OCI-LY3 (cell line): ENCODE measurements at regions not wholly inside any gene's neighbourhood (a gene's known extent, or its start where the extent isn't known, plus 50 kb on each side); places are given as distances from the start of the nearest gene placed in this dataset.

Experiments
- H2AFZ ChIP-seq: fragments of 200-600, 300-600 bp; shearing (Covaris generic); 2 replicates; pipeline ENCODE4 v1.6.0; 2014; ENCODE audit warnings: antibody characterized with exemption, low read depth, low read length
- H3K27ac ChIP-seq: fragments of 200-600, 300-600 bp; sonication (generic); 2 replicates; pipeline ENCODE4 v1.5.1; 2014; ENCODE audit warnings: mild to moderate bottlenecking, low read length, moderate library complexity, mixed read lengths
- H3K27me3 ChIP-seq: fragments of 200-600, 300-600 bp; sonication (generic); 2 replicates; pipeline ENCODE4 v1.6.1; 2014; ENCODE audit warnings: low read depth, low read length, mixed read lengths
- H3K36me3 ChIP-seq: fragments of 200-600, 300-600 bp; sonication (generic); replicated peaks from 2 replicates; pipeline ENCODE3; 2014; ENCODE audit warnings: low read depth, low read length, mixed read lengths
- H3K4me1 ChIP-seq: fragments of 300-600, 200-600 bp; sonication (generic); 2 replicates; pipeline ENCODE4 v1.6.1; 2014; ENCODE audit warnings: low read length, mixed read lengths
- H3K4me2 ChIP-seq: fragments of 200-600, 300-600 bp; sonication (generic); 2 replicates; pipeline ENCODE4 v1.6.1; 2014; ENCODE audit warnings: low read length, mixed read lengths
- H3K4me3 ChIP-seq: fragments of 300-600, 200-600 bp; sonication (generic); 2 replicates; pipeline ENCODE4 v1.5.1; 2014; ENCODE audit warnings: antibody characterized with exemption, mild to moderate bottlenecking, low read length, moderate library complexity
- H3K79me2 ChIP-seq: fragments of 300-600, 200-600 bp; shearing (Covaris generic); 2 replicates; pipeline ENCODE4 v1.6.1; 2014; ENCODE audit warnings: mild to moderate bottlenecking, low read length, mixed read lengths
- H3K9ac ChIP-seq: fragments of 300-600, 200-600 bp; shearing (Covaris generic); 2 replicates; pipeline ENCODE4 v1.6.0; 2014; ENCODE audit warnings: mild to moderate bottlenecking, low read length, moderate library complexity
- H3K9me3 ChIP-seq: fragments of 200-600, 300-600 bp; shearing (Covaris generic); 2 replicates; pipeline ENCODE4 v1.6.1; 2014; ENCODE audit warnings: low read length, mixed read lengths; ENCODE audit not compliant: insufficient read depth
- H4K20me1 ChIP-seq: fragments of 200-600, 300-600 bp; sonication (generic); 2 replicates; pipeline ENCODE4 v1.6.1; 2016; ENCODE audit warnings: low read length, mixed read lengths; ENCODE audit not compliant: insufficient read depth
- CTCF ChIP-seq: fragments of 200-600, 300-600 bp; sonication (generic); IDR thresholded peaks from 2 replicates; pipeline ENCODE4 v1.5.1; 2014; ENCODE audit warnings: antibody characterized with exemption, low read length, low read depth
- EZH2phosphoT487 ChIP-seq: fragments of 200-600 bp; shearing (Covaris generic); IDR thresholded peaks from 2 replicates; pipeline ENCODE4 v1.6.1; 2018; ENCODE audit warnings: antibody characterized with exemption, mixed run types, low read depth

- H4K20me1 ChIP-seq: no peaks in the 10 kb centered on the region
- H3K27me3 ChIP-seq: no peaks in the 10 kb centered on the region
- H3K4me3 ChIP-seq: no peak overlapping the region
- no peak overlapping the region for H3K9ac ChIP-seq
- H2AFZ ChIP-seq: no peak overlapping the region
- H3K4me1 ChIP-seq: no peaks in the 10 kb centered on the region
- H3K36me3 ChIP-seq: no peaks in the 10 kb centered on the region
- H3K27ac ChIP-seq: no peak overlapping the region
- H3K4me2 ChIP-seq: no peak overlapping the region
- H3K9me3 ChIP-seq: no peaks in the 10 kb centered on the region
- TF ChIP-seq CTCF (no peak), EZH2phosphoT487 (no peak)
- no peaks in the 10 kb centered on the region for H3K79me2 ChIP-seq
Observed at GRCh38 chr12:17438141-17438540, 651.9 kb downstream of the RERGL start.

- Histone ChIP-seq H3K27me3 (no peaks in the 10 kb centered on the region), H3K27ac (no peak overlapping the region), H4K20me1 (no peaks in the 10 kb centered on the region), H2AFZ (no peak overlapping the region), H3K4me2 (no peak overlapping the region), H3K4me1 (no peaks in the 10 kb centered on the region), H3K9me3 (no peaks in the 10 kb centered on the region), H3K79me2 (no peaks in the 10 kb centered on the region), H3K4me3 (no peak overlapping the region), H3K9ac (no peak overlapping the region), H3K36me3 (no peaks in the 10 kb centered on the region)
- TF ChIP-seq CTCF: no peak
- TF ChIP-seq EZH2phosphoT487: no peak
Observed at GRCh38 chr12:17416748-17417147, 673.2 kb downstream of the RERGL start.

GRCh38 chr12:17414596-17414995, 675.4 kb downstream of the RERGL start:
- Histone ChIP-seq H3K36me3 (no peaks in the 10 kb centered on the region), H3K27me3 (no peaks in the 10 kb centered on the region), H3K9me3 (no peaks in the 10 kb centered on the region), H4K20me1 (no peaks in the 10 kb centered on the region), H3K4me2 (no peak overlapping the region), H3K79me2 (no peaks in the 10 kb centered on the region), H2AFZ (no peak overlapping the region), H3K9ac (no peak overlapping the region), H3K4me3 (no peak overlapping the region), H3K4me1 (no peaks in the 10 kb centered on the region), H3K27ac (no peak overlapping the region)
- no peak for TF ChIP-seq CTCF
- no peak for TF ChIP-seq EZH2phosphoT487

- no peak overlapping the region for H2AFZ ChIP-seq
- no peaks in the 10 kb centered on the region for H3K4me1 ChIP-seq
- H3K9me3 ChIP-seq: no peaks in the 10 kb centered on the region
- no peaks in the 10 kb centered on the region for H3K27me3 ChIP-seq
- TF ChIP-seq EZH2phosphoT487 (no peak), CTCF (no peak)
- H3K79me2 ChIP-seq: no peaks in the 10 kb centered on the region
- H3K4me2 ChIP-seq: no peak overlapping the region
- no peaks in the 10 kb centered on the region for H4K20me1 ChIP-seq
- H3K27ac ChIP-seq: no peak overlapping the region
- no peak overlapping the region for H3K4me3 ChIP-seq
- H3K36me3 ChIP-seq: no peaks in the 10 kb centered on the region
- no peak overlapping the region for H3K9ac ChIP-seq
Observed at GRCh38 chr12:17411662-17412061, 678.3 kb downstream of the RERGL start.
